Activated CD4-positive, alpha-beta T cell treated with anti-CD3 and anti-CD28 coated beads, Interleukin-2, amount 10 ng/mL, durations not matched to agents 7 days and 5 days (primary cell): ENCODE measurements at regions not wholly inside any gene's neighbourhood (a gene's known extent, or its start where the extent isn't known, plus 50 kb on each side); places are given as distances from the start of the nearest gene placed in this dataset.

Source experiments
- CTCF ChIA-PET: fragments of 350-600 bp; sonication (Branson Sonifier 250); formaldehyde crosslinking; loops from one replicate; lab custom pipeline; 2021; ENCODE audit warnings: antibody characterized with exemption; lab: Charles Lee
- POLR2A ChIA-PET: fragments of 350-600 bp; sonication (Branson Sonifier 250); formaldehyde crosslinking; loops from one replicate; lab custom pipeline; 2021; ENCODE audit warnings: antibody characterized with exemption; lab: Charles Lee
- DNase-seq: peaks from one replicate; pipeline ENCODE4 v3.0.0-alpha.2; 2020
- H3K27ac Mint-ChIP-seq: one replicate; pipeline ENCODE4 v1.8.0; 2021; ENCODE audit warnings: mild to moderate bottlenecking, moderate library complexity, mixed read lengths
- H3K27me3 Mint-ChIP-seq: one replicate; pipeline ENCODE4 v1.8.0; 2021; ENCODE audit warnings: mixed read lengths
- H3K36me3 Mint-ChIP-seq: one replicate; pipeline ENCODE4 v1.8.0; 2021; ENCODE audit warnings: low read depth, mixed read lengths
- H3K4me1 Mint-ChIP-seq: one replicate; pipeline ENCODE4 v1.8.0; 2021; ENCODE audit warnings: mixed read lengths
- H3K4me3 Mint-ChIP-seq: one replicate; pipeline ENCODE4 v1.8.0; 2021; ENCODE audit warnings: mild to moderate bottlenecking, moderate library complexity, mixed read lengths
- H3K9me3 Mint-ChIP-seq: one replicate; pipeline ENCODE4 v1.8.0; 2021; ENCODE audit warnings: mixed read lengths

- H3K9me3 Mint-ChIP-seq, result peaks cover 14% of the 10 kb centered on the region
- no peak for DNase-seq
- no peaks in the 10 kb centered on the region for H3K27me3 Mint-ChIP-seq
- H3K27ac Mint-ChIP-seq, result no peak overlapping the region
- ChIA-PET POLR2A (no interaction called here), CTCF (no interaction called here)
- no peaks in the 10 kb centered on the region for H3K4me1 Mint-ChIP-seq
- no peaks in the 10 kb centered on the region for H3K36me3 Mint-ChIP-seq
- no peak overlapping the region for H3K4me3 Mint-ChIP-seq
Measured at GRCh38 chr21:35119501-35120047, 70.5 kb upstream of the RUNX1 start.

- no peak for DNase-seq
- Mint-ChIP-seq H3K4me3 (no peak overlapping the region), H3K27me3 (no peaks in the 10 kb centered on the region), H3K4me1 (no peaks in the 10 kb centered on the region), H3K36me3 (no peaks in the 10 kb centered on the region), H3K9me3 (peaks cover 14% of the 10 kb centered on the region), H3K27ac (no peak overlapping the region)
- CTCF ChIA-PET, result interaction anchor here (1.3 kb wide), 1 partner anchor 14 kb away, joined by 3 read pairs; no protein-coding TSS in a partner anchor
- POLR2A ChIA-PET, result no interaction called here
Measured at GRCh38 chr21:35116777-35117176, 67.7 kb upstream of the RUNX1 start.

DNA sequence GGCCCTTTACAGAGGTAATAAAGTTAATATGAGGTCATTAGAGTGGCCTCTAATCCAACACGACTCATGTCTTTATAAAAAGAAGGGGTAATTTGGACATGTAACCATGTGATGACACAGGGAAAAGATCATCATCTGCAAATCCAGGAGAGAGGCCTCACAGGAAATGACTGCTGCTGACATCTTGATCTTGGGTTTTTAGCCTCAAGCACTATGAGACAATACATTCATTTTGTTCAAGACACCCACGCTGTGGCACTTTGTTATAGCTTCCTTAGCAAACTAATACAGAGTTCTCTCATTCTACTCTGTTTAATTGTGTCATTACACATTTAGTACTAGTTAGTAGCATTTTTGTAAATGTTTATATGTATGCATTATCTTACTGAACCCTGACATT lies 64.0 kb upstream of the RUNX1 start:
- CTCF ChIA-PET, result no interaction called here
- Mint-ChIP-seq H3K36me3 (no peaks in the 10 kb centered on the region), H3K4me1 (no peaks in the 10 kb centered on the region), H3K27ac (no peak overlapping the region), H3K4me3 (no peak overlapping the region), H3K9me3 (peaks cover 16% of the 10 kb centered on the region), H3K27me3 (no peaks in the 10 kb centered on the region)
- POLR2A ChIA-PET, result no interaction called here
- DNase-seq, result no peak

DNA sequence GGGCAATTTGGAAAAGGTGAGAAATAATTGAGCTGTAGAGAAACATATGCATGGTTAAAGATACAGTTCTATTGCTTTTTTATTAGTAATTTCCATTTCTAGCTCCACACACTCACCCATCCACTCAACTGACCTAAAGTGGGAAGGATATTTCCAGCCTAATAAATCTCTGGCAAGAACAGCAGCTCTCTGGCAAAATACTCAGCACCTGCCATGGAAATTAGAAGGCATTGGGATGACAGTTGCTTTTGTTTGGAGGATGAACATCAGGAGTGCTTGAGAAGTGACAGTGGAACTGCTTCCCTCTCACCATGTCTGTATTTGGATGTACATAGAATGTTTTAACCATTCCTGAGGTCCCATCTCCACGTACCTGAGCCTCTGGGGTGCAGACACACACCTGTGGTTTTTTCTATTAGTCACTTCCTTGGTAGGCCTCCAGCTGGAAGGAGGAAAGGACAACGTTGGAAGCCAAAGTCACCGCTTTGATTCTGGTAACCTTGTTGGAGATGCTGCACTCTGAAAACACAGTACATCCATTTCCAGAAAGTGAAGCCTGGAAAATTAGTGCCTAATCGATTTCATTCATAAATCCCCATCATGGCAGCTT lies 62.3 kb upstream of the RUNX1 start:
- ChIA-PET CTCF (interaction anchor here (1.0 to 1.5 kb wide), 2 partner anchors 10 to 15 kb away, joined by 4 to 5 read pairs; no protein-coding TSS in a partner anchor), POLR2A (no interaction called here)
- H3K9me3 Mint-ChIP-seq, result peaks cover 16% of the 10 kb centered on the region
- no peak for DNase-seq
- H3K27me3 Mint-ChIP-seq, result no peaks in the 10 kb centered on the region
- no peaks in the 10 kb centered on the region for H3K36me3 Mint-ChIP-seq
- no peak overlapping the region for H3K27ac Mint-ChIP-seq
- H3K4me3 Mint-ChIP-seq, result no peak overlapping the region
- no peaks in the 10 kb centered on the region for H3K4me1 Mint-ChIP-seq

GRCh38 chr21:35108887-35109286 lies 59.8 kb upstream of the RUNX1 start:
- no peak for DNase-seq
- ChIA-PET POLR2A (no interaction called here), CTCF (no interaction called here)
- no peaks in the 10 kb centered on the region for H3K36me3 Mint-ChIP-seq
- H3K27me3 Mint-ChIP-seq, result no peaks in the 10 kb centered on the region
- H3K27ac Mint-ChIP-seq, result no peak overlapping the region
- H3K4me1 Mint-ChIP-seq, result no peaks in the 10 kb centered on the region
- H3K9me3 Mint-ChIP-seq, result peaks cover 14% of the 10 kb centered on the region
- no peak overlapping the region for H3K4me3 Mint-ChIP-seq

GRCh38 chr21:35107520-35107919 lies 58.4 kb upstream of the RUNX1 start:
- no peak overlapping the region for H3K4me3 Mint-ChIP-seq
- ChIA-PET POLR2A (interaction anchor here (0.6 kb wide), 1 partner anchor 20 kb away, joined by 4 read pairs; no protein-coding TSS in a partner anchor), CTCF (no interaction called here)
- no peaks in the 10 kb centered on the region for H3K4me1 Mint-ChIP-seq
- H3K27ac Mint-ChIP-seq, result no peak overlapping the region
- H3K9me3 Mint-ChIP-seq, result peaks cover 9% of the 10 kb centered on the region
- DNase-seq, result no peak
- H3K27me3 Mint-ChIP-seq, result no peaks in the 10 kb centered on the region
- no peaks in the 10 kb centered on the region for H3K36me3 Mint-ChIP-seq

DNA sequence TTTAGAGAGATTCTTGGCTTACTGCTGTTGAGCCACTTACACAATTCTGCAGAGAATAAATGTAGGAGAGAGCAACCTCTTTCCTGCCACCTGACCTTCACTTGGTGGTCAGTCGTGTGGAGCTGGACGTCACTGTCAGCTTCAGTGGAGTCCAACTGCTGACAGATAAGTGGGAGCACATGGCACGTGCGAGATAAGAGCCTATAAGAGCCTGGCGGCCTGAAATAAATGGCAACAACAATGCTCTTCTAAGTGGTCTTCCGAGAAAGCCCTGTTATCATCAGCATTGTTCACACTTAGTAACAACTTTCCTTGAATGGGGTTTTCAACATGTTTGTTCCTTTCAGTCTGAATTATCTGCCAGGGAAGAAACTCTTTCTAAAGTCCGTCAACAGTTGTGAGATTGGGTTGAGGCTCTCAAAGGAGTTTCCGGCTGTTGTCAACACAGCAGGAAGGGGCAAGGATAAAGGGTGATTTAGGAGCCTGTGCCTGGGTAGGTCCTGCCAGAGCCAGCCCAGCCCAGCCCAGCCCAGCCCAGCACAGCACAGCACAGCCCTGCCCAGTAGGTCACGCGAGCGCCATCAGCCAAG lies 57.2 kb upstream of the RUNX1 start:
- Mint-ChIP-seq H3K4me1 (no peaks in the 10 kb centered on the region), H3K9me3 (peaks cover 9% of the 10 kb centered on the region), H3K4me3 (no peak overlapping the region), H3K27me3 (no peaks in the 10 kb centered on the region), H3K36me3 (no peaks in the 10 kb centered on the region), H3K27ac (no peak overlapping the region)
- DNase-seq, result no peak
- POLR2A ChIA-PET, result no interaction called here
- CTCF ChIA-PET, result interaction anchor here (0.6 kb wide), 3 partner anchors 33 to 276 kb away, joined by 3 to 5 read pairs (median 3); no protein-coding TSS in a partner anchor

GRCh38 chr21:35102488-35103371 lies 53.6 kb upstream of the RUNX1 start:
- DNase-seq, result peak; percentile 51
- ChIA-PET CTCF (interaction anchor here (0.6 to 0.7 kb wide), 2 partner anchors 14 to 701 kb away, joined by 3 to 6 read pairs; no protein-coding TSS in a partner anchor), POLR2A (interaction anchor here (0.6 kb wide), 1 partner anchor 146 kb away, joined by 4 read pairs; no protein-coding TSS in a partner anchor)
- Mint-ChIP-seq H3K4me3 (no peak overlapping the region), H3K27ac (no peak overlapping the region), H3K27me3 (no peaks in the 10 kb centered on the region), H3K36me3 (no peaks in the 10 kb centered on the region), H3K4me1 (no peaks in the 10 kb centered on the region), H3K9me3 (peaks cover 4% of the 10 kb centered on the region)

DNA sequence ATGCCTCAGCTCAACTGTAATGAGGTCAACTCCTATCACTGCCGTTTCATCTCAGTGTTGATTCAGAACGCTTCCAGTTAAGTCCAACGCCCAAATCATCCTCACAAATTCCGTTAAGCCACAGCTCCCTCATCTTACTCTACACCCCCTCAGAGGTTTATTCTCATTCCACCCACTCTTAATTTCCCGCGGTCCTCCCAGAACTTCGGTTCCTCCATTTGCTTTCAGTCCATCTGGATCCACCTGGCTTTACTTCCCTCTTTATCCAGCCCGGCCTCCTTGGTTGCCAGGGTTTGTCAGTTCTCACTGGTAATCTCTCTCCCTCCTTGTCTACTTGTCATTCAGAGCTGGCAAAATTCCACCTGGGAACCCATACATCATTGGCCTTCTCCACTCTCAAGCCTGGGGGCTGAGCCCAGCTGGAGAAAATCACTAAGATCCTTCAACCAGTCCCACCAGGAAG lies 51.3 kb upstream of the RUNX1 start:
- H3K36me3 Mint-ChIP-seq, result no peaks in the 10 kb centered on the region
- ChIA-PET CTCF (interaction anchor here (0.7 to 1.5 kb wide), 5 partner anchors 10 to 213 kb away, joined by 3 to 4 read pairs (median 3); no protein-coding TSS in a partner anchor), POLR2A (interaction anchor here (0.6 kb wide), 1 partner anchor 978 kb away, joined by 4 read pairs; no protein-coding TSS in a partner anchor)
- H3K9me3 Mint-ChIP-seq, result peaks cover 4% of the 10 kb centered on the region
- no peak overlapping the region for H3K4me3 Mint-ChIP-seq
- H3K4me1 Mint-ChIP-seq, result peaks cover 2% of the 10 kb centered on the region
- no peak overlapping the region for H3K27ac Mint-ChIP-seq
- DNase-seq, result no peak
- no peaks in the 10 kb centered on the region for H3K27me3 Mint-ChIP-seq

DNA sequence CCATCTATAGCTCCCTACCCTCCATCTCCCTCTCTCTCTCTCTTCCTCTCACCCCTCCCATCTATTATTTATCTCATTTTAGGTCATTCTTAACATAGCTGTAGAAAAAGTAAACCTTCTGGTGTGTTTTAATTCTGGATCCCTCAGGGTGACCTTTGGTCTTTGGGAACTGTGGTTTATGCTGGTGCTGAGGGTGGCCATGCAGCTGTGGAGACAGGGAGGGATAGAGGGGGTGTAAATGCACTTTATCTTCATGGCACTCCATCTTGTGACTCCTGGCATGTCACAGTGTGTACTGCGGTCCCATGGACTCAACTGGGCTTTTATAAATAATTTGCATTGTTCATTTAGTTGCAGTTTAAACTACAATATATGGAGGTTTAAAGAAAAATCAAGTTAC lies 50.2 kb upstream of the RUNX1 start:
- H3K4me1 Mint-ChIP-seq, result peaks cover 2% of the 10 kb centered on the region
- no peaks in the 10 kb centered on the region for H3K36me3 Mint-ChIP-seq
- no peak overlapping the region for H3K4me3 Mint-ChIP-seq
- peaks cover 12% of the 10 kb centered on the region for H3K9me3 Mint-ChIP-seq
- ChIA-PET CTCF (interaction anchor here (0.9 to 1.5 kb wide), 5 partner anchors 9 to 212 kb away, joined by 3 to 4 read pairs (median 3); no protein-coding TSS in a partner anchor), POLR2A (no interaction called here)
- DNase-seq, result no peak
- no peak overlapping the region for H3K27ac Mint-ChIP-seq
- H3K27me3 Mint-ChIP-seq, result no peaks in the 10 kb centered on the region
